Endothelial cell of umbilical vein (primary cell): ENCODE measurements at regions not wholly inside any gene's neighbourhood (a gene's known extent, or its start where the extent isn't known, plus 50 kb on each side); places are given as distances from the start of the nearest gene placed in this dataset.

Experiments used
- BruUV-seq: library from RNA; stranded (reverse); fragments of 400-500 nt; replicated peaks from 2 replicates; lab custom pipeline; 2021; lab: Mats Ljungman, UMichigan
- CTCF ChIA-PET: fragments of 300-600, 350-600 bp; sonication (Branson Sonifier 250); formaldehyde crosslinking; loops from one replicate; lab custom pipeline; 2021; ENCODE audit warnings: antibody characterized with exemption, inconsistent platforms; lab: Charles Lee
- POLR2A ChIA-PET: fragments of 300-600, 350-600 bp; sonication (Branson Sonifier 250); formaldehyde crosslinking; loops from one replicate; lab custom pipeline; 2021; ENCODE audit warnings: antibody characterized with exemption, inconsistent platforms; lab: Charles Lee
- DNase-seq: peaks from one replicate; pipeline ENCODE4 v3.0.0-alpha.2; 2011; ENCODE audit warnings: low read depth, low spot score
- FAIRE-seq: peaks from 2 replicates; lab custom pipeline; 2011; peaks lifted over from hg19 to GRCh38; lab: Jason Lieb, UNC
- H2AFZ ChIP-seq: 2 replicates; pipeline ENCODE4 v1.6.0; 2012; ENCODE audit warnings: low read depth, low read length, control low read depth, inconsistent platforms
- H3K27ac ChIP-seq: 2 replicates; pipeline ENCODE4 v1.5.1; 2011; ENCODE audit warnings: low read depth, mild to moderate bottlenecking, control low read depth, low read length, moderate library complexity; ENCODE audit not compliant: insufficient read depth
- H3K27me3 ChIP-seq, 2 experiments: 2 replicates each; pipeline versions ENCODE4 v1.6.0 to v1.6.1; 2011; ENCODE audit warnings: low read length in 2 of 2, mixed read lengths in 1 of 2; ENCODE audit not compliant: control insufficient read depth in 2 of 2, insufficient read depth in 2 of 2
- H3K36me3 ChIP-seq, 2 experiments: 2 replicates in 1 of 2; 3 replicates in 1 of 2; pipeline ENCODE4 v1.5.1; 2011; ENCODE audit warnings: low read length in 2 of 2, mild to moderate bottlenecking in 1 of 2, moderate library complexity in 1 of 2; ENCODE audit not compliant: control insufficient read depth in 2 of 2, insufficient read depth in 2 of 2; ENCODE audit errors: extremely low read depth in 1 of 2
- H3K4me1 ChIP-seq: 3 replicates; pipeline ENCODE4 v1.5.1; 2011; ENCODE audit warnings: mild to moderate bottlenecking, low read length; ENCODE audit not compliant: control insufficient read depth, insufficient read depth; ENCODE audit errors: extremely low read depth
- H3K4me2 ChIP-seq: 2 replicates; pipeline ENCODE4 v1.6.1; 2011; ENCODE audit warnings: low read length, control low read depth, mixed read lengths; ENCODE audit not compliant: insufficient read depth
- H3K4me3 ChIP-seq, 3 experiments: fragments of 200-600 bp in 1 of 3; sonication (generic), shearing (Covaris generic) in 1 of 3; replicated peaks in 1 of 3; 2 replicates each; pipeline ENCODE4 v1.5.1; 2011 to 2016; ENCODE audit warnings: control low read depth in 3 of 3, low read length in 3 of 3, mild to moderate bottlenecking in 2 of 3, inconsistent platforms in 1 of 3, low read depth in 1 of 3, moderate library complexity in 1 of 3; ENCODE audit not compliant: insufficient read depth in 1 of 3
- H3K79me2 ChIP-seq: 2 replicates; pipeline ENCODE4 v1.6.0; 2012; ENCODE audit warnings: low read length, inconsistent platforms; ENCODE audit not compliant: control insufficient read depth, insufficient read depth
- H3K9ac ChIP-seq: replicated peaks from 2 replicates; pipeline ENCODE3; 2011; ENCODE audit warnings: low read length, control low read depth; ENCODE audit not compliant: insufficient read depth; ENCODE audit errors: extremely low read depth
- H3K9me1 ChIP-seq: replicated peaks from 3 replicates; pipeline ENCODE4 v1.6.0; 2011; ENCODE audit warnings: mild to moderate bottlenecking, low read length; ENCODE audit not compliant: control insufficient read depth, insufficient read depth; ENCODE audit errors: extremely low read depth
- H3K9me3 ChIP-seq: replicated peaks from 2 replicates; pipeline ENCODE4 v1.5.1; 2012; ENCODE audit warnings: low read length, inconsistent platforms; ENCODE audit not compliant: control insufficient read depth, insufficient read depth
- H4K20me1 ChIP-seq: replicated peaks from 2 replicates; pipeline ENCODE3; 2011; ENCODE audit warnings: mild to moderate bottlenecking, low read length; ENCODE audit not compliant: control insufficient read depth, insufficient read depth; ENCODE audit errors: extremely low read depth
- CTCF ChIP-seq, 2 donors: IDR thresholded peaks; 1 replicate in 1 of 2; 2 replicates in 1 of 2; pipeline ENCODE4 v1.5.1; 2011; ENCODE audit warnings: low read length in 2 of 2, mild to moderate bottlenecking in 2 of 2, moderate library complexity in 2 of 2, control low read depth in 1 of 2, inconsistent platforms in 1 of 2, low read depth in 1 of 2; ENCODE audit not compliant: insufficient read depth in 1 of 2; ENCODE audit errors: extremely low read depth in 1 of 2
- EZH2 ChIP-seq: IDR thresholded peaks from 2 replicates; pipeline ENCODE4 v1.6.1; 2012; ENCODE audit warnings: borderline replicate concordance, low read depth, mild to moderate bottlenecking, moderate library complexity, low read length, inconsistent platforms; ENCODE audit not compliant: severe bottlenecking
- FOS ChIP-seq: IDR thresholded peaks from 2 replicates; pipeline ENCODE4 v1.6.1; 2011; ENCODE audit warnings: mild to moderate bottlenecking, low read length, moderate library complexity, borderline replicate concordance; ENCODE audit not compliant: insufficient read depth
- GATA2 ChIP-seq: IDR thresholded peaks from 2 replicates; pipeline ENCODE4 v1.7.0; 2011; ENCODE audit warnings: low read depth, mild to moderate bottlenecking, moderate library complexity, mixed read lengths, low read length; ENCODE audit not compliant: insufficient read length, insufficient read depth
- JUN ChIP-seq: IDR thresholded peaks from 2 replicates; pipeline ENCODE4 v1.6.1; 2011; ENCODE audit warnings: borderline replicate concordance, low read depth; ENCODE audit not compliant: insufficient read length, insufficient read depth
- MAX ChIP-seq: IDR thresholded peaks from 2 replicates; pipeline ENCODE4 v1.6.1; 2011; ENCODE audit not compliant: insufficient read depth, insufficient read length
- MYC ChIP-seq: IDR thresholded peaks from one replicate; pipeline ENCODE4 v1.6.1; 2011; ENCODE audit warnings: mild to moderate bottlenecking, low read depth, low read length
- POLR2A ChIP-seq: IDR thresholded peaks from 2 replicates; pipeline ENCODE4 v1.6.1; 2012; ENCODE audit warnings: low read depth, mild to moderate bottlenecking, control low read depth, low read length
- POLR2AphosphoS5 ChIP-seq: IDR thresholded peaks from 2 replicates; pipeline ENCODE4 v1.6.1; 2012; ENCODE audit warnings: low read depth, mild to moderate bottlenecking, control low read depth, low read length, moderate library complexity; ENCODE audit not compliant: insufficient read depth
- dilution Hi-C: fragments of 300-500 bp; cut with MboI; formaldehyde crosslinking; loops from one replicate; pipeline ENCODE4 v1.15.0; 2019; ENCODE audit warnings: low sequenced_read_pairs; ENCODE audit not compliant: extremely low pct_ligation_motif_present
- intact Hi-C: fragments of 100-400 bp; cut with micrococcal nuclease; formaldehyde crosslinking; loops from one replicate; pipeline ENCODE4 v1.10.0; 2022

GRCh38 chr7:47142867-47143175 is 439.1 kb downstream of the TNS3 start:
- DNase-seq (no peak), FAIRE-seq (no peak)
- H4K20me1 ChIP-seq: no peaks in the 10 kb centered on the region
- no peak overlapping the region for H2AFZ ChIP-seq
- H3K9ac ChIP-seq: no peak overlapping the region
- ChIA-PET POLR2A (no interaction called here), CTCF (no interaction called here)
- no peaks in the 10 kb centered on the region for H3K36me3 ChIP-seq
- no peak overlapping the region for H3K27ac ChIP-seq
- TF ChIP-seq CTCF (IDR thresholded peaks at IDR 0.05; ENCODE audit: extremely low read depth in 1 of 2, insufficient read depth in 1 of 2, low read depth in 1 of 2, low read length in 2 of 2) (no peak), POLR2A (no peak), GATA2 (no peak), EZH2 (no peak), MYC (no peak), POLR2AphosphoS5 (no peak), MAX (no peak), FOS (no peak), JUN (no peak)
- H3K79me2 ChIP-seq: no peaks in the 10 kb centered on the region
- no peak overlapping the region for H3K4me2 ChIP-seq
- intact Hi-C loops (no loop called here), dilution Hi-C loops (no loop called here)
- H3K27me3 ChIP-seq: peaks cover 0 to 13% of the 10 kb centered on the region in 2 experiments
- H3K9me1 ChIP-seq: no peaks in the 10 kb centered on the region
- H3K4me1 ChIP-seq: no peaks in the 10 kb centered on the region
- H3K4me3 ChIP-seq: no peak overlapping the region
- BruUV-seq: no TSS peak
- no peaks in the 10 kb centered on the region for H3K9me3 ChIP-seq
